Testis (tissue), 2 donors: ENCODE measurements at regions not wholly inside any gene's neighbourhood (a gene's known extent, or its start where the extent isn't known, plus 50 kb on each side); places are given as distances from the start of the nearest gene placed in this dataset.

Source experiments
- DNase-seq: peaks from one replicate; pipeline ENCODE4 v3.0.0-alpha.2; 2019
- H3K27ac ChIP-seq, 2 donors: fragments of 200-600 bp; sonication (generic); one replicate each; pipeline ENCODE4 v1.5.1; 2019
- H3K27me3 ChIP-seq: fragments of 200-600 bp; sonication (generic); one replicate; pipeline ENCODE4 v1.5.1; 2019
- H3K36me3 ChIP-seq: fragments of 200-600 bp; sonication (generic); one replicate; pipeline ENCODE4 v1.5.1; 2017; ENCODE audit warnings: low read depth; ENCODE audit errors: missing control alignments
- H3K4me1 ChIP-seq: fragments of 200-600 bp; sonication (generic); one replicate; pipeline ENCODE4 v1.5.1; 2019
- H3K4me3 ChIP-seq, 2 donors: fragments of 200-600 bp; sonication (generic); one replicate each; pipeline ENCODE4 v1.5.1; 2017 to 2019
- H3K9me3 ChIP-seq: fragments of 200-600 bp; sonication (generic); one replicate; pipeline ENCODE4 v1.5.1; 2017
- CTCF ChIP-seq, 3 experiments: fragments of 450-650 bp in 2 of 3; fragments of 200-600 bp in 1 of 3; sonication (generic) in 1 of 3; IDR thresholded peaks; one replicate each; pipeline ENCODE4 v1.5.1; 2016 to 2019; ENCODE audit warnings: antibody characterized with exemption in 3 of 3, mild to moderate bottlenecking in 2 of 3, moderate library complexity in 1 of 3
- POLR2A ChIP-seq: fragments of 450-650 bp; IDR thresholded peaks from one replicate; pipeline ENCODE4 v1.6.1; 2017; ENCODE audit warnings: antibody characterized with exemption, mild to moderate bottlenecking, moderate library complexity
- WGBS, 2 donors: methylation state at CpG; one replicate each; pipeline ENCODE4 v1.1.5; 2018; 5-methylcytosine and 5-hydroxymethylcytosine counted together
- intact Hi-C: fragments of 100-400 bp; cut with DNase I; formaldehyde crosslinking; loops from one replicate; pipeline ENCODE4 v1.15.1; 2023; ENCODE audit warnings: low total_unique reads

- H3K27ac ChIP-seq: no peak overlapping the region
- no peak for DNase-seq
- no peaks in the 10 kb centered on the region for H3K4me1 ChIP-seq
These were observed 551.1 kb upstream of the CDH11 start for GRCh38 chr16:65672960-65673359.

GRCh38 chr16:65671071-65671470 is 549.2 kb upstream of the CDH11 start:
- H3K36me3 ChIP-seq: no peaks in the 10 kb centered on the region
- DNase-seq: no peak
- TF ChIP-seq POLR2A (no peak), CTCF (IDR thresholded peaks at IDR 0.05) (no peak)
- WGBS, 2 donors: 83 to 87% methylated on average over 4 of the region's 4 CpGs
- intact Hi-C loops: no loop called here
- no peak overlapping the region for H3K27ac ChIP-seq
- no peaks in the 10 kb centered on the region for H3K9me3 ChIP-seq
- H3K27me3 ChIP-seq: no peaks in the 10 kb centered on the region
- no peak overlapping the region for H3K4me3 ChIP-seq
- H3K4me1 ChIP-seq: no peaks in the 10 kb centered on the region

More at GRCh38 chr16:65672960-65673359, 551.1 kb upstream of the CDH11 start:
- Histone ChIP-seq H3K36me3 (no peaks in the 10 kb centered on the region), H3K9me3 (no peaks in the 10 kb centered on the region), H3K4me3 (no peak overlapping the region), H3K27me3 (no peaks in the 10 kb centered on the region)
- intact Hi-C loops: no loop called here
- 76 to 87% methylated on average over 3 of the region's 3 CpGs for WGBS, 2 donors
- TF ChIP-seq POLR2A: no peak
- no peak for TF ChIP-seq CTCF (IDR thresholded peaks at IDR 0.05)

- no peak overlapping the region for H3K27ac ChIP-seq
- DNase-seq: no peak
- H3K9me3 ChIP-seq: no peaks in the 10 kb centered on the region
- no peaks in the 10 kb centered on the region for H3K36me3 ChIP-seq
- no peak overlapping the region for H3K4me3 ChIP-seq
- intact Hi-C loops: no loop called here
- TF ChIP-seq CTCF (IDR thresholded peaks at IDR 0.05): no peak
- TF ChIP-seq POLR2A: no peak
- H3K4me1 ChIP-seq: no peaks in the 10 kb centered on the region
- H3K27me3 ChIP-seq: no peaks in the 10 kb centered on the region
- 88 to 89% methylated on average over 3 of the region's 3 CpGs for WGBS, 2 donors
These were observed 546.3 kb upstream of the CDH11 start for GRCh38 chr16:65668064-65668595.

- no peaks in the 10 kb centered on the region for H3K4me1 ChIP-seq
- intact Hi-C loops: no loop called here
- no peak overlapping the region for H3K4me3 ChIP-seq
- no peak overlapping the region for H3K27ac ChIP-seq
- no peaks in the 10 kb centered on the region for H3K36me3 ChIP-seq
- TF ChIP-seq POLR2A (no peak), CTCF (IDR thresholded peaks at IDR 0.05) (no peak)
- 88 to 90% methylated on average over 6 to 7 of the region's 7 CpGs for WGBS, 2 donors
- no peaks in the 10 kb centered on the region for H3K27me3 ChIP-seq
- peak; percentile 59 for DNase-seq
- H3K9me3 ChIP-seq: no peaks in the 10 kb centered on the region
These were observed 545.2 kb upstream of the CDH11 start for GRCh38 chr16:65667011-65667578.
